GM23248 (cell line): ENCODE measurements at regions not wholly inside any gene's neighbourhood (a gene's known extent, or its start where the extent isn't known, plus 50 kb on each side); places are given as distances from the start of the nearest gene placed in this dataset.

Experiments
- DNase-seq: peaks from one replicate; pipeline ENCODE4 v3.0.0-alpha.2; 2015
- H2AFZ ChIP-seq: fragments of 200-600 bp; sonication (generic); 2 replicates; pipeline ENCODE4 v1.6.1; 2016; ENCODE audit warnings: antibody characterized with exemption
- H3F3A ChIP-seq: fragments of 200-600 bp; sonication (generic); 2 replicates; pipeline ENCODE4 v1.6.1; 2016; ENCODE audit warnings: mild to moderate bottlenecking, antibody characterized with exemption, mixed run types; ENCODE audit not compliant: insufficient read depth
- H3K27ac ChIP-seq: fragments of 200-600 bp; sonication (generic); 2 replicates; pipeline ENCODE4 v1.5.1; 2016; ENCODE audit warnings: mild to moderate bottlenecking
- H3K27me3 ChIP-seq: fragments of 200-600 bp; sonication (generic); replicated peaks from 2 replicates; pipeline ENCODE4 v1.6.1; 2016; ENCODE audit warnings: mild to moderate bottlenecking; ENCODE audit not compliant: insufficient read depth
- H3K36me3 ChIP-seq: fragments of 200-600 bp; sonication (generic); 2 replicates; pipeline ENCODE4 v1.6.1; 2016; ENCODE audit warnings: low read depth, mild to moderate bottlenecking
- H3K4me1 ChIP-seq: fragments of 200-600 bp; sonication (generic); 2 replicates; pipeline ENCODE4 v1.6.1; 2016; ENCODE audit warnings: mild to moderate bottlenecking; ENCODE audit not compliant: insufficient read depth
- H3K4me2 ChIP-seq: fragments of 200-600 bp; sonication (generic); one replicate; pipeline ENCODE4 v1.6.1; 2016; ENCODE audit warnings: mild to moderate bottlenecking; ENCODE audit not compliant: unreplicated experiment
- H3K4me3 ChIP-seq: fragments of 200-600 bp; sonication (generic); 2 replicates; pipeline ENCODE4 v1.5.1; 2016; ENCODE audit warnings: mild to moderate bottlenecking
- H3K79me2 ChIP-seq: fragments of 200-600 bp; sonication (generic); 2 replicates; pipeline ENCODE4 v1.6.1; 2016; ENCODE audit warnings: mild to moderate bottlenecking; ENCODE audit not compliant: insufficient read depth
- H3K9ac ChIP-seq: fragments of 200-600 bp; sonication (generic); 2 replicates; pipeline ENCODE4 v1.6.1; 2016; ENCODE audit warnings: mild to moderate bottlenecking
- H3K9me2 ChIP-seq: fragments of 200-600 bp; sonication (generic); 2 replicates; pipeline ENCODE4 v1.6.1; 2016; ENCODE audit warnings: mixed run types, mild to moderate bottlenecking, moderate library complexity; ENCODE audit not compliant: insufficient read depth
- H3K9me3 ChIP-seq: fragments of 200-600 bp; sonication (generic); one replicate; pipeline ENCODE4 v1.6.1; 2017; ENCODE audit warnings: low read depth
- H4K20me1 ChIP-seq: fragments of 200-600 bp; sonication (generic); 2 replicates; pipeline ENCODE4 v1.6.0; 2016; ENCODE audit not compliant: insufficient read depth
- EZH2 ChIP-seq: fragments of 200-600 bp; sonication (generic); IDR thresholded peaks from 2 replicates; pipeline ENCODE4 v1.6.1; 2018; ENCODE audit warnings: antibody characterized with exemption, mild to moderate bottlenecking; ENCODE audit not compliant: insufficient read depth, poor library complexity, severe bottlenecking
- EZH2phosphoT487 ChIP-seq: fragments of 200-600 bp; sonication (generic); IDR thresholded peaks from 2 replicates; pipeline ENCODE4 v1.6.1; 2018; ENCODE audit warnings: antibody characterized with exemption, moderate library complexity, mild to moderate bottlenecking, low read depth; ENCODE audit not compliant: insufficient read depth
- WGBS, 2 experiments: methylation state at CpG; one replicate each; pipeline ENCODE4 v1.1.6; 2015 to 2017; ENCODE audit warnings: low lambda C conversion rate in 2 of 2, low coverage in 1 of 2; ENCODE audit errors: missing lambda C conversion rate in 2 of 2; 5-methylcytosine and 5-hydroxymethylcytosine counted together
- in situ Hi-C: fragments of 300-500 bp; cut with MboI; formaldehyde crosslinking; loops from 2 replicates; pipeline ENCODE4 v1.15.0; 2020

GRCh38 chr11:71302534-71302909, 50.1 kb upstream of the SHANK2 start:
- in situ Hi-C loops, result no loop called here
- no peak overlapping the region for H2AFZ ChIP-seq

More at GRCh38 chr11:71302534-71302909, 50.1 kb upstream of the SHANK2 start:
- Histone ChIP-seq H3K36me3 (no peaks in the 10 kb centered on the region), H3K9me2 (no peaks in the 10 kb centered on the region), H3K9me3 (no peaks in the 10 kb centered on the region), H3K79me2 (no peaks in the 10 kb centered on the region), H3K4me2 (no peak overlapping the region), H3K27ac (no peak overlapping the region), H3K9ac (no peak overlapping the region), H3K4me1 (peaks cover 22% of the 10 kb centered on the region), H3F3A (peaks cover 15% of the 10 kb centered on the region; the same call in 1 of the 2 replicates), H3K4me3 (no peak overlapping the region), H4K20me1 (no peaks in the 10 kb centered on the region), H3K27me3 (no peaks in the 10 kb centered on the region; the same call in 1 of the 2 replicates)
- no peak for DNase-seq
- TF ChIP-seq EZH2phosphoT487 (no peak), EZH2 (no peak)
- 92 to 100% methylated on average over 1 of the region's 1 CpG for WGBS, 2 experiments
